CMK (cell line): ENCODE measurements at regions not wholly inside any gene's neighbourhood (a gene's known extent, or its start where the extent isn't known, plus 50 kb on each side); places are given as distances from the start of the nearest gene placed in this dataset.
"Not testable (repeated sequence)": the region's sequence is repeated elsewhere in the genome, so short reads cannot be mapped to it uniquely, and the experiment has no call there.

Experiments used
- DNase-seq: peaks from one replicate; pipeline ENCODE4 v3.0.0-alpha.2; 2010; ENCODE audit warnings: low read depth

- DNase-seq = no peak
Observed at GRCh38 chr12:23361971-23362370, 587.5 kb downstream of the SOX5 start.

- DNase-seq = no peak
Observed at GRCh38 chr12:23368590-23368989, 580.9 kb downstream of the SOX5 start.

GRCh38 chr12:23375621-23376020 lies 573.8 kb downstream of the SOX5 start:
- DNase-seq = no peak

- DNase-seq = no peak
Observed at GRCh38 chr12:23376238-23376637, 573.2 kb downstream of the SOX5 start.

GRCh38 chr12:23380419-23381100 lies 568.9 kb downstream of the SOX5 start:
- no peak for DNase-seq

- not testable (repeated sequence) for DNase-seq
Observed at GRCh38 chr12:23388898-23389297, 560.6 kb downstream of the SOX5 start.

- not testable (repeated sequence) for DNase-seq
Observed at GRCh38 chr12:23389315-23389714, 560.2 kb downstream of the SOX5 start.

- DNase-seq = no peak
Observed at GRCh38 chr12:23399402-23399933, 550.0 kb downstream of the SOX5 start.

- no peak for DNase-seq
Observed at GRCh38 chr12:23415180-23415579, 534.3 kb downstream of the SOX5 start.

- DNase-seq = no peak
Observed at GRCh38 chr12:23421556-23421955, 527.9 kb downstream of the SOX5 start.

- no peak for DNase-seq
Observed at GRCh38 chr12:23423097-23423687, 526.3 kb downstream of the SOX5 start.

- no peak for DNase-seq
Observed at GRCh38 chr12:23423796-23424195, 525.7 kb downstream of the SOX5 start.

GRCh38 chr12:23424685-23425084 lies 524.8 kb downstream of the SOX5 start:
- DNase-seq = no peak

- DNase-seq = no peak
Observed at GRCh38 chr12:23426328-23426727, 523.1 kb downstream of the SOX5 start.

GRCh38 chr12:23428758-23429157 lies 520.7 kb downstream of the SOX5 start:
- DNase-seq = no peak

GRCh38 chr12:23431006-23431405 lies 518.5 kb downstream of the SOX5 start:
- DNase-seq = no peak

- no peak for DNase-seq
Observed at GRCh38 chr12:23433121-23433520, 516.3 kb downstream of the SOX5 start.

GRCh38 chr12:23434154-23434553 lies 515.3 kb downstream of the SOX5 start:
- DNase-seq = no peak

- DNase-seq = no peak
Observed at GRCh38 chr12:23446746-23447145, 502.7 kb downstream of the SOX5 start.

GRCh38 chr12:23450810-23451209 lies 498.7 kb downstream of the SOX5 start:
- DNase-seq = no peak

- no peak for DNase-seq
Observed at GRCh38 chr12:23455283-23455682, 494.2 kb downstream of the SOX5 start.

GRCh38 chr12:23458640-23459039 lies 490.8 kb downstream of the SOX5 start:
- no peak for DNase-seq

- DNase-seq = no peak
Observed at GRCh38 chr12:23462546-23462945, 486.9 kb downstream of the SOX5 start.

GRCh38 chr12:23463172-23463571 lies 486.3 kb downstream of the SOX5 start:
- no peak for DNase-seq
